Stimulated activated CD4-positive, alpha-beta T cell treated with anti-CD3 and anti-CD28 coated beads, Interleukin-15, amount 100 ng/mL, for 24 hours (primary cell): ENCODE measurements at regions not wholly inside any gene's neighbourhood (a gene's known extent, or its start where the extent isn't known, plus 50 kb on each side); places are given as distances from the start of the nearest gene placed in this dataset.
"Not testable (repeated sequence)": the region's sequence is repeated elsewhere in the genome, so short reads cannot be mapped to it uniquely, and the experiment has no call there.

Source experiments
- DNase-seq: peaks from one replicate; pipeline ENCODE4 v3.0.0-alpha.2; 2020

GRCh38 chr20:55142932-55143331 is 667.5 kb downstream of the DOK5 start:
- no peak for DNase-seq

GRCh38 chr20:55140631-55141030 is 665.2 kb downstream of the DOK5 start:
- DNase-seq = no peak

- no peak for DNase-seq
These were observed 663.9 kb downstream of the DOK5 start for GRCh38 chr20:55139173-55139765.

- no peak for DNase-seq
These were observed 660.5 kb downstream of the DOK5 start for GRCh38 chr20:55135923-55136322.

- DNase-seq = no peak
These were observed 657.1 kb downstream of the DOK5 start for GRCh38 chr20:55132523-55132922.

- DNase-seq = not testable (repeated sequence)
These were observed 642.2 kb downstream of the DOK5 start for GRCh38 chr20:55117577-55117976.

- DNase-seq = no peak
These were observed 641.2 kb downstream of the DOK5 start for GRCh38 chr20:55116598-55116997.

- DNase-seq = no peak
These were observed 627.8 kb downstream of the DOK5 start for GRCh38 chr20:55103188-55103587.

- DNase-seq = no peak
These were observed 623.9 kb downstream of the DOK5 start for GRCh38 chr20:55099251-55099650.

- DNase-seq = no peak
These were observed 622.2 kb downstream of the DOK5 start for GRCh38 chr20:55097621-55098020.

GRCh38 chr20:55095745-55096400 is 620.5 kb downstream of the DOK5 start:
- DNase-seq = no peak

GRCh38 chr20:55094353-55094861 is 619.0 kb downstream of the DOK5 start:
- no peak for DNase-seq

- DNase-seq = no peak
These were observed 614.9 kb downstream of the DOK5 start for GRCh38 chr20:55090286-55090685.

- no peak for DNase-seq
These were observed 611.0 kb downstream of the DOK5 start for GRCh38 chr20:55086421-55086820.

GRCh38 chr20:55079917-55080316 is 604.5 kb downstream of the DOK5 start:
- no peak for DNase-seq

GRCh38 chr20:55074266-55074840 is 599.0 kb downstream of the DOK5 start:
- not testable (repeated sequence) for DNase-seq

GRCh38 chr20:55070001-55070400 is 594.6 kb downstream of the DOK5 start:
- no peak for DNase-seq

- DNase-seq = no peak
These were observed 591.9 kb downstream of the DOK5 start for GRCh38 chr20:55067158-55067825.

GRCh38 chr20:55058938-55059337 is 583.5 kb downstream of the DOK5 start:
- DNase-seq = no peak

- no peak for DNase-seq
These were observed 582.5 kb downstream of the DOK5 start for GRCh38 chr20:55057779-55058415.

GRCh38 chr20:55054453-55054852 is 579.1 kb downstream of the DOK5 start:
- DNase-seq = no peak

- no peak for DNase-seq
These were observed 578.0 kb downstream of the DOK5 start for GRCh38 chr20:55053389-55053788.

- no peak for DNase-seq
These were observed 577.1 kb downstream of the DOK5 start for GRCh38 chr20:55052459-55052858.
